ENCODE measurements at regions not wholly inside any gene's neighbourhood (a gene's known extent, or its start where the extent isn't known, plus 50 kb on each side); places are given as distances from the start of the nearest gene placed in this dataset.

- H3K27me3 ChIP-seq (ENCODE audit: insufficient read depth, low read length) = no peaks in the 10 kb centered on the region
- H2AFZ ChIP-seq (ENCODE audit: low read length) = no peak overlapping the region
- DNase-seq (ENCODE audit: insufficient read length, low spot score, missing footprints) = no peak
- TF ChIP-seq CTCF (IDR thresholded peaks at IDR 0.05; ENCODE audit: extremely low read depth, low read depth, low read length) = no peak
- H3K27ac ChIP-seq (ENCODE audit: low read depth, low read length) = no peak overlapping the region
- no peaks in the 10 kb centered on the region for H3K36me3 ChIP-seq (ENCODE audit: insufficient read depth, low read length)
- H3K4me3 ChIP-seq (ENCODE audit: insufficient read depth, low read length) = no peak overlapping the region
- H3K79me2 ChIP-seq (ENCODE audit: insufficient read depth, low read length) = no peaks in the 10 kb centered on the region
- H3K4me2 ChIP-seq (ENCODE audit: insufficient read depth, low read length) = no peak overlapping the region
- no peaks in the 10 kb centered on the region for H3K9me3 ChIP-seq (ENCODE audit: low read depth, low read length)
- peaks cover 9% of the 10 kb centered on the region for H3K4me1 ChIP-seq (ENCODE audit: insufficient read depth, low read length)
- no peaks in the 10 kb centered on the region for H4K20me1 ChIP-seq (ENCODE audit: insufficient read depth, low read length)
These were observed 191.3 kb downstream of the SMIM20 start for GRCh38 chr4:26105337-26105736.

- Histone ChIP-seq H3K9me3 (ENCODE audit: low read depth, low read length) (peaks cover 5% of the 10 kb centered on the region), H3K27ac (ENCODE audit: low read depth, low read length) (no peak overlapping the region), H3K4me1 (ENCODE audit: insufficient read depth, low read length) (peaks cover 9% of the 10 kb centered on the region), H3K4me2 (ENCODE audit: insufficient read depth, low read length) (no peak overlapping the region), H2AFZ (ENCODE audit: low read length) (no peak overlapping the region), H3K4me3 (ENCODE audit: insufficient read depth, low read length) (no peak overlapping the region), H4K20me1 (ENCODE audit: insufficient read depth, low read length) (no peaks in the 10 kb centered on the region), H3K79me2 (ENCODE audit: insufficient read depth, low read length) (no peaks in the 10 kb centered on the region), H3K36me3 (ENCODE audit: insufficient read depth, low read length) (no peaks in the 10 kb centered on the region), H3K27me3 (ENCODE audit: insufficient read depth, low read length) (no peaks in the 10 kb centered on the region)
- no peak for DNase-seq (ENCODE audit: insufficient read length, low spot score, missing footprints)
- no peak for TF ChIP-seq CTCF (IDR thresholded peaks at IDR 0.05; ENCODE audit: extremely low read depth, low read depth, low read length)
These were observed 192.0 kb downstream of the SMIM20 start for GRCh38 chr4:26105815-26106699.

GRCh38 chr4:26106776-26107175 is 192.8 kb downstream of the SMIM20 start:
- TF ChIP-seq CTCF (IDR thresholded peaks at IDR 0.05; ENCODE audit: extremely low read depth, low read depth, low read length) = no peak
- no peaks in the 10 kb centered on the region for H3K79me2 ChIP-seq (ENCODE audit: insufficient read depth, low read length)
- no peak overlapping the region for H3K4me2 ChIP-seq (ENCODE audit: insufficient read depth, low read length)
- no peak overlapping the region for H3K27ac ChIP-seq (ENCODE audit: low read depth, low read length)
- no peaks in the 10 kb centered on the region for H3K27me3 ChIP-seq (ENCODE audit: insufficient read depth, low read length)
- H2AFZ ChIP-seq (ENCODE audit: low read length) = no peak overlapping the region
- peaks cover 8% of the 10 kb centered on the region for H3K9me3 ChIP-seq (ENCODE audit: low read depth, low read length)
- H4K20me1 ChIP-seq (ENCODE audit: insufficient read depth, low read length) = no peaks in the 10 kb centered on the region
- peaks cover 9% of the 10 kb centered on the region for H3K4me1 ChIP-seq (ENCODE audit: insufficient read depth, low read length)
- H3K36me3 ChIP-seq (ENCODE audit: insufficient read depth, low read length) = no peaks in the 10 kb centered on the region
- no peak overlapping the region for H3K4me3 ChIP-seq (ENCODE audit: insufficient read depth, low read length)
- no peak for DNase-seq (ENCODE audit: insufficient read length, low spot score, missing footprints)

GRCh38 chr4:26108054-26108453 is 194.0 kb downstream of the SMIM20 start:
- no peak overlapping the region for H2AFZ ChIP-seq (ENCODE audit: low read length)
- no peak overlapping the region for H3K4me2 ChIP-seq (ENCODE audit: insufficient read depth, low read length)
- TF ChIP-seq CTCF (IDR thresholded peaks at IDR 0.05; ENCODE audit: extremely low read depth, low read depth, low read length) = no peak
- H3K79me2 ChIP-seq (ENCODE audit: insufficient read depth, low read length) = no peaks in the 10 kb centered on the region
- H3K27ac ChIP-seq (ENCODE audit: low read depth, low read length) = no peak overlapping the region
- peaks cover 17% of the 10 kb centered on the region for H3K9me3 ChIP-seq (ENCODE audit: low read depth, low read length)
- peaks cover 9% of the 10 kb centered on the region for H3K4me1 ChIP-seq (ENCODE audit: insufficient read depth, low read length)
- no peaks in the 10 kb centered on the region for H4K20me1 ChIP-seq (ENCODE audit: insufficient read depth, low read length)
- H3K36me3 ChIP-seq (ENCODE audit: insufficient read depth, low read length) = no peaks in the 10 kb centered on the region
- no peak overlapping the region for H3K4me3 ChIP-seq (ENCODE audit: insufficient read depth, low read length)
- no peaks in the 10 kb centered on the region for H3K27me3 ChIP-seq (ENCODE audit: insufficient read depth, low read length)
- no peak for DNase-seq (ENCODE audit: insufficient read length, low spot score, missing footprints)
